GM10266 (cell line): ENCODE measurements at regions not wholly inside any gene's neighbourhood (a gene's known extent, or its start where the extent isn't known, plus 50 kb on each side); places are given as distances from the start of the nearest gene placed in this dataset.

ENCODE experiments used
- DNase-seq: peaks from one replicate; pipeline ENCODE4 v3.0.0; 2012; ENCODE audit errors: extremely low spot score
- CTCF ChIP-seq: IDR thresholded peaks from 2 replicates; pipeline ENCODE4 v1.5.1; 2012; ENCODE audit warnings: mild to moderate bottlenecking, low read depth; ENCODE audit not compliant: control insufficient read depth, insufficient read depth; ENCODE audit errors: missing control alignments

GRCh38 chr19:30071871-30072270 is 129.8 kb downstream of the URI1 start:
- no peak for TF ChIP-seq CTCF
- no peak for DNase-seq

GRCh38 chr19:30073152-30074000 is 131.3 kb downstream of the URI1 start:
- no peak for TF ChIP-seq CTCF

GRCh38 chr19:30074096-30074495 is 132.1 kb downstream of the URI1 start:
- DNase-seq = no peak
- TF ChIP-seq CTCF = no peak

More at GRCh38 chr19:30073152-30074000, 131.3 kb downstream of the URI1 start:
- DNase-seq = no peak

- no peak for TF ChIP-seq CTCF
- DNase-seq = no peak
Measured at GRCh38 chr19:30074741-30075715, 133.0 kb downstream of the URI1 start.

GRCh38 chr19:30076101-30076551 is 134.1 kb downstream of the URI1 start:
- no peak for TF ChIP-seq CTCF
- DNase-seq = no peak

GRCh38 chr19:30076751-30077670 is 135.0 kb downstream of the URI1 start:
- no peak for TF ChIP-seq CTCF
- no peak for DNase-seq
